ENCODE measurements at regions not wholly inside any gene's neighbourhood (a gene's known extent, or its start where the extent isn't known, plus 50 kb on each side); places are given as distances from the start of the nearest gene placed in this dataset.
"Not testable (repeated sequence)": the region's sequence is repeated elsewhere in the genome, so short reads cannot be mapped to it uniquely, and the experiment has no call there.

DNA sequence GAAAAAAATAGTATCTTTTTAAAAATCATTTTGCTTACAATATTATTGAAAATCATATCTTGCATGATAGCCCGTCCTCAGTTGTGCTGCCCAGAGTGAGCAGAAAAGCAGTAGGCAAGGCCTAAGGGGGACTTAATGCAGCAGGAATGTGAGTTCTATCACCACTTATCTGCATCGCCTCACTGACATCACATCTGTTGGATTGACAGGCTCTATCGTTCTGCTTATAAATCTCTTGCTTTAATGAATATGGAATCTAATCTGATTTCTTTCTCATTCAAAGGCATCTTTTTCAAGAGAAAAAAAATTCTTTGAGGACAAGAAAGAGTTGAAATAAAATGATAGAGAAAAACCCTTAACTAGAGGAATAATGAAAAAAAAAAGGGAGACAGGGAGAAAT is 249.9 kb downstream of the PAPSS1 start:
- in situ Hi-C loops (cut with HindIII; ENCODE audit: low sequenced_read_pairs), result no loop called here

DNA sequence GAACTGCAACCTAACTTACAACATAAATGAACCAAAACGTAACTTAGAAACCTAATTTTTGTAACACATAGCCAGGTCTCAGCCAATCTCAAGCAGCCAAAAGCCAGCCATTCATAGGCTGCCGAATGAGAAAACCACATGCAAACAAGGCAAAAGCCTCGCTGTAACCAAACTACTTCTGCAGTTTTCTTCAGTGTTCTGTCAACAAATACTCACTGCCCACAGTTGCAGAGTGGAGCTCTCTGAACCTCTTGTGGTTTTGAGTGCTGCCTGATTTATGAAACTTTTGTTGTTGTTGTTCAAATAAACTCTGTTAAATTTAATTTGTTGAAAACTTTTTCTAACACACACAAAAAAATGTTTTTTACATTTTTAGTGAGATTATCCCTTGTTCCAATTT is 251.2 kb downstream of the PAPSS1 start:
- in situ Hi-C loops (cut with HindIII; ENCODE audit: low sequenced_read_pairs), result no loop called here

DNA sequence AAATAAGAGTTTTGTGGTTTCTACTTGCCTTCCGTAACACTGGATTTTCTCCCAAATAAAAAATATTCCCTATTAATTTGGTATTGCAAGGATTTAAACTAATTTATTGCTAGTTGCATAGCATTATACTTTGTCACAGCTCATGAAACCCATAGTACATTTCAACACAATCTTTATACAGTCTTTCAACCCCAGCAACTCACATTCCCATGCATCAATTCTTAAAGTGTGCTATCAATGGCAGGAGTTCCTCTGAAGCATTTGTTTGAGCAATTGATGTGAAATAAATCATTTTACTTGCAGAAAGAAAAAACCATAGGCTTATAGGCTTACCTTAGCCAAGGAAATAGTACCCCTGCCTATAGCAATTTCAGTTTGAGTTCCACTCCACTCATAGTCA is 251.9 kb downstream of the PAPSS1 start:
- in situ Hi-C loops (cut with HindIII; ENCODE audit: low sequenced_read_pairs), result no loop called here

DNA sequence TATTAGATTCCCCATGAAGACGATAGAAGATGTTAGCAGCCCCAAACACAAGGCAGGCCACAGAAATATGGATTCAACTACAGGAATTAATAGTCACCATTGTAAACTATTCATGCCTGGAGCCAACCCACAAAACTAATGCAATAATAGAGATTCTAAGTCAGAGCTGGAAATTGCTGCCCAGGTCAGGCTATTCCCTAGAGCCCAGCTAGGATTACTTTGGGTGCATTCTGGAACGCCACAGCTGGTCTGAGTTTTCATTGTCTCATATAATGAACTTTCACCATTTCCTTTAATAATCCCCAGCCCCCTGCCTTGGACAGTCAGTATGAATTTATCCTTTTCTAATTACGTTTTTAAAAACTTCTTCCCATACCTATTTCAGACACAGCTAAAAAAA is 252.6 kb downstream of the PAPSS1 start:
- in situ Hi-C loops (cut with HindIII; ENCODE audit: low sequenced_read_pairs), result no loop called here

DNA sequence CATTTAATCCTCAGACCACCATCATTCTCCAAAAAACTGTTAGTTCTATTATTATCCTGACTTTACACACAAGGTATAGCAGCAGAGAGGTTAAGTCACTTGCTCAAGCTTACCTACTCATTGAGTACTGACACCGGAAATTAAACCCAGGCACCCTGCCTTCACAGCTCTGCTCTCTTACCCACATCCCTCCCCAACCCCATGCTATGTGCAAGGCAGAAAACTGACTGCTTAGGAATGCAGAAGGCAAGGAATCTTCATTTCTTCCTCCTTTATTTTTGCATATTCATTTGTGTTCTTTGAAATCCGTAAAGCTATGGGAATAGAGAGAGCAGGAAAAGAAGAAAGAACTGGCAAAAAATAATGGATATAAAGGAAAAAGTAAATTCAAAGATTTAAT is 261.8 kb downstream of the PAPSS1 start:
- in situ Hi-C loops (cut with HindIII; ENCODE audit: low sequenced_read_pairs), result no loop called here

DNA sequence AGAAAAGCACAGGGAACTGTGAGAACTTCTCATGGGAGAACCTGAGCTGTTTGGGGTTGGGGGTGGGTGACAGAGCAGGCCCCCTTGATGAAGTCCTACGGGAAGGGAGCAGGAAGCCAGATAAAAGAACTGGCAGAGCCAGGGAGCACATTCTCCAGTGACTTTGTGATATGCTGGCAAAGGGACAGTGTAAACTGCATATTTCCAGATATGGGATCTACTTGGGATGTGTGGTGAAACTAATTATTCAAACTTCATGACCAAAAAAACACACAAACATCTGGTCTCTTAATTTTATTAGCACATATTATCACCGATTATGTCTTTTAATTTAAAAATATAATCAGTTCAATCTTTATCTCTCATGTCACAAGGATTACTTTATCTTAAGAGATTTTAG is 266.0 kb downstream of the PAPSS1 start:
- in situ Hi-C loops (cut with HindIII; ENCODE audit: low sequenced_read_pairs), result no loop called here

DNA sequence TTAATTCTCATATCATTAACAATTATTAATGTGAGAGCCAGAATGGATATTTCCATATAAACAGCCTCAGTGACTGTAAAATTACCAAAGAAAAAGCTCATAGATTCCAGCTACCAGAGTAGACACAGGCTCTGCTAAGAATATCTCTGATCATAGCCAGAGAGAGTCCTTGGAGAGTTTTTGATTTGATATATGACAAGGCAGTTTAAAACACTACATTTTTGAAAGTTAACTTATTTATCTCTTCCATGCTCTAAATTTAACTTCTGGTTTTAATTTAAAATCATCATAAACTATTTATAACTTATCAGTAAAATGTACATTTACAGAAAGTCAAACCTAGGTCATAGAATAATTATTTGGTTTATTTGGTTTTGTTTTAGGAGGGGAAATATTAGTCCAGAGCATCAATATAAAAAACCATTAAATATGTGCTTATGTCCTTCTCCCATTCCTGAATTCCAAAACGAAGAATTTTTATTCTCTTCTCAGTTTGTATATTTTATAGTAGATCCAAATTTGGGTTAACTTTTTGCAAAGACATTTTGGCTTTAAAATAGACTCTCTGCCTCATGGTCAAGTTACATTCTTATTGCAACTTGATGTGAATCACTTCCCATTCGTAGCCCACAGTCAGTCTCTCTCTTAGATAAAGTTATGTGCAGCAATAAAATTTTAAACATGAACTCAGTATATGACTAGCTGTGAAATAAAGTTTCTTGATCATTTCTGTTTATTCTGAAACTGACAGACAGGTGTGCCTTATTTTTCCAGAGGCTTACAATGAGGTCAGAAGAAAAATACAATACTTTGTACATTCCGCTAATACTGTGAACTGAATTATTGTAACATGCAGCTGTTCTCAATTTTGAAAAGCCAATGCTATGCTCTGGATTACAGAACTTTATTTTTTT is 267.1 kb downstream of the PAPSS1 start:
- in situ Hi-C loops (cut with HindIII; ENCODE audit: low sequenced_read_pairs), result no loop called here

DNA sequence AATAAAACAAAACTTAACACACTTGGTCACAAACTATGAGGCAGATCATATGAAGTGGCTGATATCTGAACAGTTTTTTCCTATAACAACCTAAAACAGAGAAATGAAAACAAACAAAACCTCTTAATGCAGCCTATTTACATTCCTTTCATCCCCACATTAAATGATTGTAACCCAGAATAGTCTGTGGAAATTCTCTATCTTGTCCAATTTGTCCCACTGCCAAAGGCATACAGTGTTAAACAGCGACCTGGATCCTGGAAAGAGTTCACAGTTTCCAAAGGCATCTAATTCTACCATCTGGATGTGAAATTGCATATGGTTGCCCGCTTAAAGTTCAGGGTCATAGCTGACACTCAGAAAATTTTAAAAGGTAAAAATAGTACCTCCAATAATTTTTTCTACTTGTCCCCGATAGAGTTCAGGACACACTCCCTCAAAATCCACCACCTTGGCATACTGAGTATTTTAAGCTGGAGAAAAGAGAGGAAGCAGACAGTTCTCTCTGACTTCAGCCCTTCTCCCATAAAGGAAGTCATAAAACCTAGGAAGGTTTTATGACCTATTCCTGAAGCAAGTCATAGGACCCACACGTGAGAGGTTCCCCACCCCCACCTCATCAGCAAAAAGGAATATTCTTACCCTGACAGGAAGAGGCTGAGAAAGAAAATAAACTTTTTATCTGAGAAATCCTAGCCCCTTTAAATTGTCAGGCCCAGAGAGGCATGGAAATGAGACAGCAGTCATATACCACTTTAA is 270.2 kb downstream of the PAPSS1 start:
- in situ Hi-C loops (cut with HindIII; ENCODE audit: low sequenced_read_pairs), result no loop called here

DNA sequence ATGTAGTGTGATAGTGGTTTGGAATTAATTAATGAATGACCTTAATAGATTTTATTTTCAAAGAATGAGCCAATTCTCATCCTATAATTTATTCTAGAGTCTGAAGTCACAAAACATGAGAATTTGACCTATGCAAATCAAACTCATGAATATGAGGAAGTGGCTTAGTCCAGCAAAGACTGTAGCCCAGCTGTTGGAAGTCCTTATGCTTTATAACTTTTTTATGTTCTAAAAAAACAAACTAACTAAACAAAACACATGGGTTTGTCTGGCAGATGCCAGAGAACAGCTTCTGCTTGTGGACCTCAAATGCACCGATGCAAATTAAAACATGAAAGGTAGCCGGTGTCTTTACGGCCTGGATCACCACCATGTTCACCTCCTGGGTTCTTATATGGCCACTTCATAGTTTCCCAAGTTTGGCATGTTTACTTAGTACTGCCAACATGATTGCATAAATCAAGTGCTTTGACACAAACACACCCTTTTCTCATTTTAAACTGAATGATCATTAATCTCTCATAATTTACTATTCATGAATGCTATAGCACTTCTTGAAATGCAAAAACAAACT is 277.4 kb downstream of the PAPSS1 start:
- in situ Hi-C loops (cut with HindIII; ENCODE audit: low sequenced_read_pairs), result no loop called here

DNA sequence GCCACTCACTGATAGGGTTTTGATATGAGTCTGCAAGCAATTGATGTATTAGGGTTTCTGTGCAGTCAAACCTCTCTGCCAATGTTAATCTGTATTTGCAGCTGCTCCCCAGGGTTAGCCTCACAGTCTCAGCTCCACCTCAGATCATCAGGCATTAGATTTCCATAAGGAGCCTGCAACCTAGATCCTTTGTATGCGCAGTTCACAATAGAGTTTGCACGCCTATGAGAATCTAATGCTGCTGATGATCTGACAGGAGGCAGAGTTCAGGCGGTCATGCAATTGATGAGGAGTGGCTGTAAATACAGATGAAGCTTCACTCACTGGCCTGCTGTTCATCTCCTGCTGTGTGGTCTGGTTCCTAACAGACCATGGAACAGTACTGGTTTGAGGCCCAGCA is 280.6 kb downstream of the PAPSS1 start:
- in situ Hi-C loops (cut with HindIII; ENCODE audit: low sequenced_read_pairs), result no loop called here

DNA sequence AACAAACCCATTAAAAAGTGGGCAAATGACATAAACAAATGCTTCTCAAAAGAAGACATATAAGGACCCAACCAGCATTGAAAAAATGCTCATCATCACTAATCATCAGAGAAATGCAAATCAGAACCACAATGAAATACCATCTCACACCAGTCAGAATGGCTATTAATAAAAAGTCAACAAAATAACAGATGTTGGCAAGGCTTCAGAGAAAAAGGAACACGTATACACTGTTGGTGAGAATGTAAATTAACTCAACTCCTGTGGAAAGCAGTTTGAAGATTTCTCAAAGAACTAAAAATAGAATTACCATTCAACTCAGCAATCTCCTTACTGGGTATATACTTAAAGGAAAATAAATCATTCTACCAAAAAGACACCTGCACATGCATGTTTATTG is 283.6 kb downstream of the PAPSS1 start:
- in situ Hi-C loops (cut with HindIII; ENCODE audit: low sequenced_read_pairs), result not testable (repeated sequence)

DNA sequence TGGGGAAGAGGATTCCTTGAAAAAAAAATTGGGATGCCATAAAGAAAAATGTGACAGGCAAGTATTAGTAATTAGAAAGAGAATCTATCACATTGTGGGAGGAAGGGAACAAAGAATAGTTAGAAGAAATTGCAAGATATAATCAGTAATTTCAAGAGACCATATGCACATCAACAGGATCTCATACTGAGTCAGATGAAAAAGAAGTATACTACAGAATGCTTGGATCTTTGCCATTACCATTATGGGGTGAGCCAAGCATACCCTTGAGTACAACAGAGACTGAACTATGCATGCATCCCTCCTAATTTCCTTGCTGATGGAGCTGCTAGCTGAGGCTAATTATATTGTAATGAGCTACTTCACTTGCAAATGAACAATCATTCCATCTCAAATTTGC is 287.6 kb downstream of the PAPSS1 start:
- in situ Hi-C loops (cut with HindIII; ENCODE audit: low sequenced_read_pairs), result no loop called here

DNA sequence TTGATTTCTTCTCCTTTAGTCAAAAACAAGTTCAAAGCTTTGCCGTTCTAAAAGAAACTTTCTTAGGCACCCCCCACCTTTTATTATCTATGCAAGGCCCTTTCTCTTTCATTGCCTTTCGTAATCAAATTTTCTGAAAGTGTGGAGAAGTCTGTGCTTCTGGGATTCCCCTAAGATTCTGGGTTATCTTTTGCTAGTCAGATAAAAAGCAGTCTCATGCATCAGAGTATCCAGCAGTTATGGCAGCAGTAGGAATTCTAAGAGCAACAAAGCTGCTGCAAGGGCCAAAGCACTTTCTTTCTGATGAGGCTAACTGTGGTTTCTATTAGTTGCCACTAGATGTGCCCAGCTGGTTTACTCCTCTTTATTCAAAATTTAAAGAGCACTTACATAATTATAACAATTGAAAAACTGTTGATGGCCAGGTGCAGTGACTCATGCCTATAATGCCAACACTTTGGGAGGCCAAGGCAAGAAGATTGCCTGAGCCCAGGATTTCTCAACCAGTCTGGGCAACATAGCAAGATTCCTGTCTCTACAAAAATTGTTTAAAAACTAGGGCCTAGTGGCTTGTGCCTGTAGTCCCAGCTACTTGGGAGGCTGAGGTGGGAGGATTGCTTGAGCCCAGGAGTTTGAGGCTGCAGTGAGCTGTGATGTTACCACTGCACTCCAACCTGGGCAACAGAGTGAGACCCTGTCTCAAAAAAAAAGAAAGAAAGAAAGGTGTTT is 296.2 kb downstream of the PAPSS1 start:
- in situ Hi-C loops (cut with HindIII; ENCODE audit: low sequenced_read_pairs), result no loop called here

DNA sequence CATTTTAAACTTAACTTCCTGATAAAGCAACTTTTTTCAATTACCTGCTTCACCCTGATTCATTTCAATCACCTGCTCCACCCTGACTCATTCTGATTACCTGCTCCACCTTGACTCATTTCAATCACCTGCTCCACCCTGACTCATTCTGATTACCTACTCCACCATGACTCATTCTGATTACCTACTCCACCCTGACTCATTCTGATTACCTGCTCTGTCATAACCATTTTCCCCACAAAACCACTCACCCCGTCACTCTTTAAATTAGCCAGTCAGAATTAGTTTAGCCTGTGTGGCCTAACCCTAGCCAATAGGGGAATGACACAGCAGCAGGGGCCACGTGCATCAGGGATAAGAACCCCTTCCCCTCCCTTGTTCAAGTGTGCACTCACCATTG is 300.5 kb downstream of the PAPSS1 start:
- in situ Hi-C loops (cut with HindIII; ENCODE audit: low sequenced_read_pairs), result not testable (repeated sequence)

DNA sequence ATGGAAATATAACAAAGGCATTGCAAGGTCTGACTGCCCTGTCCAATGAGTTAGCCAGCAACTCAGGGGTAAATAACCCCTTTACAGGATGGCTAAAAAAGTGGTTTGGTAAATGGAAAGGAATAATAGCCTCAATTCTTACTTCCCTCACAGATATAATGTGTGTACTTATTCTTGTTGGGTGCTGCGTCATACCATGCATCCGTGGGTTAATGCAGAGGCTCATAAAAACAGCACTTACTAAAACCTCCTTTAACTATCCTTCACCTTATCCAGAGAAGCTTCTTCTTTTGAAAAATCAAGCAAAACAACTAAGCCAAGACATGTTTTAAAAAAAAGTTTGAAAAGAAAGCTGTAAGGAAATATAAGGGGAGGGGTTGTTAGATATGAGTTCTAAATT is 301.0 kb downstream of the PAPSS1 start:
- in situ Hi-C loops (cut with HindIII; ENCODE audit: low sequenced_read_pairs), result no loop called here

DNA sequence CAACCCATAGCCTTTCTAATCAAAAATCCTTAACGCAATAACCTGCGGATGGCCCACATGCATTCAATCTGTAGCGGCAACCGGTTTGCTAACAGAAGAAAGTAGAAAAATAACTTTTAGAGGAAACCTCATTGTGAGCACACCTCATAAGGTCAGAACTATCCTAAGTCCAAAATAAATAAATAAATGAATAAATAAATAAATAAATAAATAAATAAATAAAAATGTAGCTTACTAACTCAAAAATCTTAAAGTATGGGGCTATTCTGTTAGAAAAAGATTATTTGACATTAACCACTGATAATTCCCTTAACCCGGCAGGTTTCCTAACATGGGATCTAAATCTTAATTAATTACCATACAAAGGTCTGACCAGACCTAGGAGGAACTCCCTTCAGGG is 304.5 kb downstream of the PAPSS1 start:
- in situ Hi-C loops (cut with HindIII; ENCODE audit: low sequenced_read_pairs), result not testable (repeated sequence)

DNA sequence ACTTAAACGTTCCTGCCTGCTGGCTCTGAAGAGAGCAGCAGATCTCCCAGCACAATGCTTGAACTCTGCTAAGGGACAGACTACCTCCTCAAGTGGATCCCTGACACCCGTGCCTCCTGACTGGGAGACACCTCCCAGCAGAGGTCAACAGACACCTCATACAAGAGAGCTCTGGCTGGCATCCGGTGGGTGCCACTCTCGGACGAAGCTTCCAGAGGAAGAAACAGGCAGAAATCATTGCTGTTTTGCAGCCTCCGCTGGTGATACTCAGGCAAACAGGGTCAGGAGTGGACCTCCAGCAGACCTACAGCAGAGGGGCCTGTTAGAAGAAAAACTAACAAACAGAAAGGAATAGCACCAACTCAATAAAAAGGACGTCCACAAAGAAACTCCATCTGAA is 310.2 kb downstream of the PAPSS1 start:
- in situ Hi-C loops (cut with HindIII; ENCODE audit: low sequenced_read_pairs), result not testable (repeated sequence)

DNA sequence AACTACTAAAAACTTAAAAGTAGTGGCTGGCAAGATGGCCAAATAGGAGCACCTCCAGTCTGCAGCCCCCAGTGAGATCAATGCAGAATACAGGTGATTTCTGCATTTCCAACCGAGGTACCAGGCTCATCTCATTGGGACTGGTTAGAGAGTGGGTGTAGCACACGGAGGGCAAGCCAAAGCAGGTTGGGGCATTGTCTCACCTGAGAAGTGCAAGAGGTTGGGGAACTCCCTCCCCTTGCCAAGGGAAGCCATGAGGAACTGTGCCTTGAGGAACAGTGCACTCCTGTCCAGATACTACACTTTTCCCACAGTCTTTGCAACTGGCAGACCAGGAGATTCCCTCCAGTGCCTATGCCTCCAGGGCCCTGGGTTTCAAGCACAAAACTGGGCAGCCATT is 311.1 kb downstream of the PAPSS1 start:
- in situ Hi-C loops (cut with HindIII; ENCODE audit: low sequenced_read_pairs), result no loop called here

DNA sequence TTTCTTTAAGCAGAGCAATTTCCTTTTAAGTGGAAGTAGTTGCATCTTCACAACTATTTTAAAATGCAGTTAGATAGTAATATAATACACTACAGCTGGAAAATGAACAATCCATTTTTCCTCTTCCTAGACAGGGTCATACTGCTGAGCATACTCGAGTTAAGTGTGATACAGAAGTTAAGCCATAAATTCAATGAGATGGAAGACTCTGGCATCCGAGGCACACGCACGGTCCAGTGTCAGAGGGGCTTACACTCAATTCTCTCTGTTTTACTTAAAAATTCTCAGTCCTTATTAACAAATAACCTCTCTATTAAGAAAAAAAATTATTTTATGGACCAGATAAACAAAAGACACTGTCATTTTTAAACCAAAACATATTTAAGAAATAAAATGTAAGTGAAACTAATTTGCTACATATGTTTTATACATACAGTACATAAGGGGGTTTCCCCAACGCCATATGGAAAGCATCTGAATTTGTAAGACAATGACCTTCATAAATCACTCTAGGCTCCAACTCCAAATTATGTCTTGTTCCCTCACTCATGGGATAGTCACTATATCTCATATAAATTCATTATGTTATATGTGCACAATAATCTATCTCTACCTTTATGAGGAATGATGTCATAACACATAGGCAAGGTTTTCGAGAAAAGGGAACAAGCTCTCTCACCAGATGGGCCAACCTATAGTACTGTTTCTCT is 315.3 kb downstream of the PAPSS1 start:
- in situ Hi-C loops (cut with HindIII; ENCODE audit: low sequenced_read_pairs), result no loop called here

DNA sequence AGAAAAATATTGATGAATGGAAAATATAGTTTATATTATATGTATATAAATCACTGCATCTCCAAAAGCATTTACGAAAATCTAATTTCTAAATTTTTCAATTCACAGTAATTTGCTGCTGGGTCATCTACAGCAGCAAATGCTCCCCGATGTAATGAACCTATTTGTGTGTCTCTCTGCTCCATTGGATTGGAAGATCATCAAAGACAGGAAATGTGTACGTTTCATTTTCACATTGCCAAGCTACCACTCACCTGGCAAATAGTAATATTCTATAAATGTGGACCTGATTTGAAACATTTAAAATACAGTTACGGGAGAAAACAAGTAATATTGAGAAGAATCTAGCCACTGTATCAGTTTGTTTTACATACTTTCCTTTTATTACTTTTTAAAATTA is 317.7 kb downstream of the PAPSS1 start:
- in situ Hi-C loops (cut with HindIII; ENCODE audit: low sequenced_read_pairs), result no loop called here

DNA sequence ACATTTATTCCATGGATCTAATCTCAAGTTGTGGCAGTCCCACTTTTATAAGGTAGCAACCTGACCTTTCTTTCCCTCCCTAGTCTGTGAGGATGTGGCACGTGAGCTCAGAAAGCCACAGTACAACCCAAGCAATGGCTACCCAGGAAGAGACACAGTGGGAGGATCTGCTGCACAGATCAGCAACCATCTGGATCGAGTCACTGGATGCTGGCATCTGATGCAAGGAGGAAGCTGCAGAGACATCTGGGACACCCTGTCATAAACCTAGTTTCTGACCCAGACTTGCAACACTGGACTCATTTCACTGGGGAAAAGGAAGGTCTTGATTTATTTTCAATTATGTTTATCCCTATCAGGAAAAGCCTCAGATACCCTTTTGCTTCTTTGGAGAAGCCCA is 327.1 kb downstream of the PAPSS1 start:
- in situ Hi-C loops (cut with HindIII; ENCODE audit: low sequenced_read_pairs), result loop anchor here (5.0 kb wide), 1 partner anchor 56 kb away; no protein-coding TSS in a partner anchor
